ENCODE measurements at regions not wholly inside any gene's neighbourhood (a gene's known extent, or its start where the extent isn't known, plus 50 kb on each side); places are given as distances from the start of the nearest gene placed in this dataset.

DNA sequence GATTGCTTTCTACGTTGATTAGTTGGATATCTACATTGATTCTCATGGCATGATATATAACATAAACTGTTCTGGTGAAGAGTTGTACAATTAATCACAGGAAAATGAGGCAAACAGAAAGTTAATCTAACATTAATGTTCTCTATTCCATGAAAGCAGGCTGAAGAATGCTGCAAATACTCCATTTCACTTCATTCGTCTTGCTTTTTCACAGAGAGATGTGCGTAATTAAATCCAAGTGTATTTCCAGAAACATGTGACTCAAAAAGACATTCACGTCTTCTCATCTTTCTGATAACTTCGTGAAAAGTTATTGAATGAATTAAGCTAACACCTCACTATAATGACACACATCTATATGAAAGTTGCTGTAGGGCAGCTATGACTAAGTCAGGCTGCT, 1471.5 kb downstream of the DPP10 start:
- TF ChIP-seq MAFK (IDR thresholded peaks at IDR 0.05; ENCODE audit: low read depth, low read length), result no peak
- TF ChIP-seq EP300 (IDR thresholded peaks at IDR 0.05; ENCODE audit: borderline replicate concordance in 1 of 2, low read depth in 2 of 2, low read length in 2 of 2), result no peak
- TF ChIP-seq RXRA (IDR thresholded peaks at IDR 0.05; ENCODE audit: insufficient read depth, low read depth, low read length), result no peak
- TF ChIP-seq EZH2 (IDR thresholded peaks at IDR 0.05; ENCODE audit: low read depth, low read length, severe bottlenecking), result no peak
- no peak for TF ChIP-seq POLR2A (IDR thresholded peaks at IDR 0.05; ENCODE audit: control extremely low read depth in 1 of 2, low read depth in 2 of 2, low read length in 2 of 2)
- TF ChIP-seq BACH1 (IDR thresholded peaks at IDR 0.05; ENCODE audit: low read length), result no peak
- no peak for TF ChIP-seq NRF1 (IDR thresholded peaks at IDR 0.05; ENCODE audit: low read depth, low read length)
- TF ChIP-seq, protein P1, sequence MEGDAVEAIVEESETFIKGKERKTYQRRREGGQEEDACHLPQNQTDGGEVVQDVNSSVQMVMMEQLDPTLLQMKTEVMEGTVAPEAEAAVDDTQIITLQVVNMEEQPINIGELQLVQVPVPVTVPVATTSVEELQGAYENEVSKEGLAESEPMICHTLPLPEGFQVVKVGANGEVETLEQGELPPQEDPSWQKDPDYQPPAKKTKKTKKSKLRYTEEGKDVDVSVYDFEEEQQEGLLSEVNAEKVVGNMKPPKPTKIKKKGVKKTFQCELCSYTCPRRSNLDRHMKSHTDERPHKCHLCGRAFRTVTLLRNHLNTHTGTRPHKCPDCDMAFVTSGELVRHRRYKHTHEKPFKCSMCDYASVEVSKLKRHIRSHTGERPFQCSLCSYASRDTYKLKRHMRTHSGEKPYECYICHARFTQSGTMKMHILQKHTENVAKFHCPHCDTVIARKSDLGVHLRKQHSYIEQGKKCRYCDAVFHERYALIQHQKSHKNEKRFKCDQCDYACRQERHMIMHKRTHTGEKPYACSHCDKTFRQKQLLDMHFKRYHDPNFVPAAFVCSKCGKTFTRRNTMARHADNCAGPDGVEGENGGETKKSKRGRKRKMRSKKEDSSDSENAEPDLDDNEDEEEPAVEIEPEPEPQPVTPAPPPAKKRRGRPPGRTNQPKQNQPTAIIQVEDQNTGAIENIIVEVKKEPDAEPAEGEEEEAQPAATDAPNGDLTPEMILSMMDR (IDR thresholded peaks at IDR 0.05; ENCODE audit: control extremely low read depth in 1 of 3, insufficient read depth in 1 of 3, low read depth in 1 of 3, low read length in 3 of 3), result no peak

All from H1 (cell line).